ENCODE measurements at regions not wholly inside any gene's neighbourhood (a gene's known extent, or its start where the extent isn't known, plus 50 kb on each side); places are given as distances from the start of the nearest gene placed in this dataset.
"Not testable (repeated sequence)": the region's sequence is repeated elsewhere in the genome, so short reads cannot be mapped to it uniquely, and the experiment has no call there.

GRCh38 chr6:94902974-94903628 lies 674.2 kb upstream of the MANEA start:
- no peak for DNase-seq (ENCODE audit: low read depth in 4 of 4, low spot score in 3 of 4)

GRCh38 chr6:94899191-94899590 lies 678.1 kb upstream of the MANEA start:
- no peak for DNase-seq (ENCODE audit: low read depth in 4 of 4, low spot score in 3 of 4)

GRCh38 chr6:94894300-94894699 lies 683.0 kb upstream of the MANEA start:
- DNase-seq (ENCODE audit: low read depth in 4 of 4, low spot score in 3 of 4): no peak

- no peak for DNase-seq (ENCODE audit: low read depth in 4 of 4, low spot score in 3 of 4)
Observed at GRCh38 chr6:94893327-94893726, 684.0 kb upstream of the MANEA start.

GRCh38 chr6:94873819-94874218 lies 703.5 kb upstream of the MANEA start:
- not testable (repeated sequence) for DNase-seq (ENCODE audit: low read depth in 4 of 4, low spot score in 3 of 4)

- no peak for DNase-seq (ENCODE audit: low read depth in 4 of 4, low spot score in 3 of 4)
Observed at GRCh38 chr6:94862112-94862511, 715.2 kb upstream of the MANEA start.

GRCh38 chr6:94859924-94860323 lies 717.4 kb upstream of the MANEA start:
- no peak for DNase-seq (ENCODE audit: low read depth in 4 of 4, low spot score in 3 of 4)

- not testable (repeated sequence) for DNase-seq (ENCODE audit: low read depth in 4 of 4, low spot score in 3 of 4)
Observed at GRCh38 chr6:94856999-94857398, 720.3 kb upstream of the MANEA start.

- DNase-seq (ENCODE audit: low read depth in 4 of 4, low spot score in 3 of 4): not testable (repeated sequence)
Observed at GRCh38 chr6:94851329-94851728, 726.0 kb upstream of the MANEA start.

- DNase-seq (ENCODE audit: low read depth in 4 of 4, low spot score in 3 of 4): no peak
Observed at GRCh38 chr6:94845742-94846141, 731.6 kb upstream of the MANEA start.

- DNase-seq (ENCODE audit: low read depth in 4 of 4, low spot score in 3 of 4): no peak
Observed at GRCh38 chr6:94835264-94835663, 742.1 kb upstream of the MANEA start.

GRCh38 chr6:94813806-94814205 lies 763.5 kb upstream of the MANEA start:
- no peak for DNase-seq (ENCODE audit: low read depth in 4 of 4, low spot score in 3 of 4)

GRCh38 chr6:94801344-94801743 lies 776.0 kb upstream of the MANEA start:
- no peak for DNase-seq (ENCODE audit: low read depth in 4 of 4, low spot score in 3 of 4)

- DNase-seq (ENCODE audit: low read depth in 4 of 4, low spot score in 3 of 4): no peak
Observed at GRCh38 chr6:94785514-94785913, 791.8 kb upstream of the MANEA start.

GRCh38 chr6:94785081-94785480 lies 792.3 kb upstream of the MANEA start:
- DNase-seq (ENCODE audit: low read depth in 4 of 4, low spot score in 3 of 4): not testable (repeated sequence)

- no peak for DNase-seq (ENCODE audit: low read depth in 4 of 4, low spot score in 3 of 4)
Observed at GRCh38 chr6:94769197-94769596, 808.1 kb upstream of the MANEA start.

GRCh38 chr6:94751641-94752329 lies 825.5 kb upstream of the MANEA start:
- no peak for DNase-seq (ENCODE audit: low read depth in 4 of 4, low spot score in 3 of 4)

- DNase-seq (ENCODE audit: low read depth in 4 of 4, low spot score in 3 of 4): no peak
Observed at GRCh38 chr6:94736236-94736635, 841.1 kb upstream of the MANEA start.

- DNase-seq (ENCODE audit: low read depth in 4 of 4, low spot score in 3 of 4): no peak
Observed at GRCh38 chr6:94735270-94735669, 842.1 kb upstream of the MANEA start.

GRCh38 chr6:94734751-94735150 lies 842.6 kb upstream of the MANEA start:
- DNase-seq (ENCODE audit: low read depth in 4 of 4, low spot score in 3 of 4): no peak

- DNase-seq (ENCODE audit: low read depth in 4 of 4, low spot score in 3 of 4): no peak
Observed at GRCh38 chr6:94733066-94733465, 844.3 kb upstream of the MANEA start.

- no peak for DNase-seq (ENCODE audit: low read depth in 4 of 4, low spot score in 3 of 4)
Observed at GRCh38 chr6:94727710-94728109, 849.6 kb upstream of the MANEA start.
